LoVo (cell line): ENCODE measurements at regions not wholly inside any gene's neighbourhood (a gene's known extent, or its start where the extent isn't known, plus 50 kb on each side); places are given as distances from the start of the nearest gene placed in this dataset.

Source experiments
- DNase-seq: peaks from one replicate; pipeline ENCODE4 v3.0.0-alpha.2; 2016; ENCODE audit warnings: low spot score

DNA sequence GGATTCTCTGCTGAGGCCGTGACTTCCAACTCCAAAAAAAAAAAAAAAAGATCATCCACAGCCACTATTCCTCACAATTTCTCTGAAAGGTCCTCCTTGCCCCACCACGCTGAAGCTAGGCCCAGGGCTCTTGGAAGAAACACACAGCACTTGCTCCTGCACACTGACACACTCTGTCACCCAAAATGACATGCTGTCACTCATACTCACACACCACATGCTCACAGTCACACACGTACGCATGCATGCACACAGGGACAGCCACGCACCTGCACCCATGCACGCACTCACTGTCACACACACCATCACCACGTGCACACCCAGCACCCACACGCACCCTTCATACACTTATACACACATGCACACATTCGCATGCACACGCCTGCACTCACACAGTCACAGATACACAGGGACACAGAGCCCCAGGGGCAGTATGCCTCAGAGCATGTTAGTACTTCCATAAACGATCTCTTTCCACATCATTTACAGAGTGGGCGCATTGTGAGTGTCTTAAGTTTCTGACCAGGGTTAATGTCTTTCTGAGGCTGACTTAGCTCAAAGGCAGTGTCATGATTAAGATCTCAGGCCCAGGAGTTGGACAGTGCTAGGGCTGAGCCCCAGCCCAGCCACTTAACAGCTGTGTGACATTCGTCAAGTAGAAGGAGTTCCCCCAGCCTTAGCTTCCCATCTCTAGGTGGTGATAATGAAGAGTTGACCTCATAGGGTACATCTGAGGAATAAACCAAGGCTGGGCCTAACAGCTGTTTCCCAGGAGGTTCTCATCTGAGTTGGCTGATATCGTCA, 93.4 kb downstream of the GLI2 start:
- DNase-seq = no peak

DNA sequence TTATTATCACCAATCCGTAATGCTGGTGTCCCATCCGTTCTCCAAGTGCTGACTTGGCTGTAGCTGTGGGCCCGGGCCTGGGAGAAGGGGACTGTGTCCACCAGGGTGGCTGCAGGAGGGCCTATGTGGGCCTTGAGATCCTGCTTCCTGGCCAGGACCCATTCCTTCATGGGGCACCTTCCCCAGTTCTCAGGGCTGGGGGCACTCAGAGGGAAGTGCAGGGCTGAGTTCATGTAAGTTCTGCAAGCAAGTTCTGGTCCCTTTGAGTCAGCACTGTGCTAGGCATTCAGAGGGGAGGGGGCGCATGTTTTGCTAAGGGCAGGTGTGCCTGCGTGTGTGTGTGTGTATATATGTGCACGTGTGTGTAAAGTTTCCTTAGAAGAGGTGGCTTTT, 94.0 kb downstream of the GLI2 start:
- DNase-seq = no peak

DNA sequence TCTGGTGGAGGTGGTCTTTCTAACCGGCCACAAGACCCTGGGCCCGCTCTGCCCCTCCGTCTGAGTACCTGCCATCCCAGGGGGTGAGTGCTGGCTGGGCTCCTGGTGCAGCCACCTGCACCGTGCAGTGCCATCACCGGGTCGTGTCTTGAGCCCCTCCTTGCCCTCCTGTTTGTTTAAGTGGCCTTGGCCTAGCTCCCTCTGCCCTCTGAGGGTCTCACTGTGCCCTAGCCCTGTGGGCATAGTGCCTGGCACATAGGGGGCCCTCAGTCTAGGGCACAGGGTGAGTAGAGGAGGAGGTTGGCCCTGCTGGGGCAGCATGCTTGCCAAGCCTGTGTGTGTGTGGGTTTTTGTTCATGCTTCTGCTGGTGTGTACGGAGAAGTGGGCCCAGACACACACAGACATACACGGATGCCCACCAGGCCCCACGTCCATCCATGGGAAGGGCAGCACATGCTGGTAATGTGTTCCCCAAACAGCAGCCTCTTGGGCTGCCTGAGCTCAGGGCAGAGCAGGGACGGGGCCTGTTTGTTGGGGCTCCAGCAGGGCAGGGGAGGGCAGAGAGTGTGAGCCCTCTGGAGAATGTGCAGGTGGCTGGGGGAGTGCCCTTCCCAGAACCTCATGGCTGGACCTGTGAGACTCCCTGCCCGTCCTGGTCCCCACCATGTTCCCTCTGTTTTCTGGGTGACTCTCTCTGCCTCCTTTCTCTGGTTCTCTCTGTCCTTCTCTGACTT, 94.6 kb downstream of the GLI2 start:
- no peak for DNase-seq

DNA sequence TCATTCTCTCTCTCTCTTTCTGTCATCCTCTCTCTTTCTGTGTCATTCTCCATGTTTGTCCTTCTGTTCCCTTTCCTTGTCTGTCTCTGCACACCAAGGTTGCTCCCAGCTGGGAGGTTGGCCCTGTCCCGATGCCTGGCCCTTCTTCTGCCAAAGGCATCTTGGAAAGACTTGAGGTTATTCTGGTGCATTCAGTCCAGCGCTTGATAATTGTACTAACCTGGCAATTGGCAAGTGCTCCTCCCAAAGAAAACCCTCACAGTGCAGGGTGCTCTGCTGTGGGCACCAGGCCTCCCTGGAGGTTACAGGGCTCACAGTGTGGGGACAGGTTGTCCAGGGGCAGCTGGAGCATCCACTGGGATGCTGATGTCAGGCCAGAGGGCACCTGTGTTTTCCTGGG, 95.4 kb downstream of the GLI2 start:
- no peak for DNase-seq

DNA sequence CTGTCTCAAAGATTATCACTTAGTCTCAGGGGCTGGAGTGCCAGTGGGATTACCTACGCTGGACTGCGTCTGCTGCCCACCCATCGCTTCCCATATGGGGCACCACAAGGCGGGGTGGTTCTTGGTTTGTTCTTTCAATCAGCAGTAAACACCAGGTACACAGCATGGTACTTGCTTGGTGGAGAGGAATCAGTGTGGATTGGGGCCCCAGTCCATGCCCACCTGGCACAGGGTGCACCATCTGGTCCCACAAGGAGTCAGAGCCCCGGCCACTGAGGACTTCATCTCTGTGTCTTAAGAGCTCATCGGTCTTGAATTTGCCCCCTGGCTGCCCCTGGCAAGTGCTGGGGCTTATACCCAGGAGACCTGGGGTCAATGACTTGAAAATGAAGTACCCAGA, 96.2 kb downstream of the GLI2 start:
- DNase-seq = no peak

DNA sequence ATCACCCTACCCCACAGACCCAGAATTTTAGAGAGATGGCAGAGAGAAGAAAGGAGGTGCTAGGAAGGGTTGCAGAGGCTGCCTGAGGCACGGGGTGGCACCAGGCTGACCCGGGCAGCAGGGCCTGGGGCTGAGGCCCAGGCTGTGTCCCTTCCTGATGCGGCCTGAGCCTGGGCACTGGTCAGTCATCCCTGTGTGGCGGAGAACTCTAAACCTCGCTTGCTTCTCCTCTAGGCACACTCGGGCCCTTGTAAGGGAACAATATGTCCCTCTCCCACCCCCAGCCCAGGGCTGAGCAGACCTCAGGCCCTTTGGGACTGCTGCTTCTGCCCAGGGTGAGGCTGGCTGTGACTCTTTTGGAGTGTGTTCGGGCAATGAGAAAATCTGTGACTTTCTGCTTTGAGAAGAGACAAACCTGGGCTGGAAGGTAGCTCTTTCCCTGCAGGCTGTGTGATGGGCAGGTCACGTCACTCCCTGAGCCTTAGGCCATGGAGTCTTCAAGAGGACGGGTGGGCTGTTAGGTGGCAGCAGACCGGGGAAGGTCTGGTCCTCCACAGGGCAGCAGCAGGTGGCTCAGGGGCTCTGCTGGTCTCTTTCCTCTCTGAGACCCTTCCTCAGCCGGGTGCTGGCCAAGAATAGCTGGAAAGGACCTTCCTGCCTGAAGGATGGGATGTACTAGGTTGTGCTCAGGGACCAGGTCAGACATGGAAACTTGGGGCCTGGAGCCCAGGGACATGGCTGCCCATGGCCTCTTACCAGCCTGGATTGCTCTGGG, 96.8 kb downstream of the GLI2 start:
- DNase-seq = no peak

DNA sequence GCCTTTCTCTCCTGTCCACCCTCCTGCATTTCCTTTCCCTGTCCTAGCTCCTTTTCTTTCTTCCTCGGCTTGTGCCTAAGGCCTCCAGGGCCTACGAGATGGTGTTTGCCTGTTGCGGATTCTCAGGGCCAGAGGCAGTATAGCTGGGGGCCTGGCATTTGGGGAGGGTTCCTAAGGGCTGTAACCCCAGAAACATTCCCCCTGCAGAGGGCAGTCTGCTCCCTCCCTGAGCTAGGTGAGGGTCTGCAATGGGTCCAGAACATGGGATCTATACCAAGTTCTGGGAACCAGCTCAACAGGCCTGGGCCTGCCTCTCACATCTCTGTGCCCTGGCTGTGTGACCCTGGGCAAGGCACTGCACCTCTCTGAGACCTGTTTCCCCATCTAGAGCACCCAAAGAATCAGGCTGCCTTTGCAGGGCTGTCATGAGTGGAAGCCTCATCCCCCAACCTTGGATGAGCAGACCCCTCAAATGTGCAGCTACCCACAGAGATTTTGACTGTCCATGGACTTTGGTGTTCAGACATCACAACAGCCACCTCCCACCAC, 97.5 kb downstream of the GLI2 start:
- DNase-seq = no peak

DNA sequence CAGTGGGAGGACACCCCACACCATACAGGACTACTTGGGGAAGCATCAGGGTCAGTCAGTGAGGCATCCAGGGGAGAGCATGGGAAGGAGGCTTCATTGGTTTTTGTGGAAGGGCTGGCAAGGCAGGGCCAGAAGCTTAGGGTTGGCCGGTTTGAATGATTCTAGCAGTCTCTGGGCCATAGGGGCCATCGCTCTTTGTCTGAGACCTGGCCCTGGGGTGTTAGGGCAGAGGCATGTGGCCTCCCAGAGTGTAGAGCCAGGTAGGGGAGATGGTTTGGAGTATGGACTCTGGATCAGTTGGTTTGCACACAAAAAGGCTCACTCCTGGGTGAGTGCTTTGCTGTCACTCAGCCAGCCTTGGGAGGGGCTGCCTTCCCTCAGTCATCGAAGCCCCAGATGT, 98.5 kb downstream of the GLI2 start:
- no peak for DNase-seq

DNA sequence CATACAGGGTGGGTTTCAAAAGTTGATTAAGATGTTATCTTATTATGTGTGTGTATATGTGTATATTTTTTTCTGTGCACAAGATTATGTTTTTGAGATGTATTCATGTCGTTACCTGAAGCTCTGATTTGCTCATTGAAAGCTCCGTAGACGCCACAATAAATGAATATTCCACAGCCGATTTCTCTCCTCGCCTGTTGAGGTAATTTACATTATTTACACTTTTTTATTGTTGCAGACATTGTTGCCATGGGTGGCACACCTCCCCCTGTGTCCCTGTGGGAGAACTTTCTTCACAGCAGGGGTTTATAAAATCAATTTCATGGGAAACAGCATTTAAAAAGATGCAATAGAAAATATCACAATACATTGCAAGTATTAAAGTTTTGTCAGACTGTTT, 100.6 kb downstream of the GLI2 start:
- no peak for DNase-seq

DNA sequence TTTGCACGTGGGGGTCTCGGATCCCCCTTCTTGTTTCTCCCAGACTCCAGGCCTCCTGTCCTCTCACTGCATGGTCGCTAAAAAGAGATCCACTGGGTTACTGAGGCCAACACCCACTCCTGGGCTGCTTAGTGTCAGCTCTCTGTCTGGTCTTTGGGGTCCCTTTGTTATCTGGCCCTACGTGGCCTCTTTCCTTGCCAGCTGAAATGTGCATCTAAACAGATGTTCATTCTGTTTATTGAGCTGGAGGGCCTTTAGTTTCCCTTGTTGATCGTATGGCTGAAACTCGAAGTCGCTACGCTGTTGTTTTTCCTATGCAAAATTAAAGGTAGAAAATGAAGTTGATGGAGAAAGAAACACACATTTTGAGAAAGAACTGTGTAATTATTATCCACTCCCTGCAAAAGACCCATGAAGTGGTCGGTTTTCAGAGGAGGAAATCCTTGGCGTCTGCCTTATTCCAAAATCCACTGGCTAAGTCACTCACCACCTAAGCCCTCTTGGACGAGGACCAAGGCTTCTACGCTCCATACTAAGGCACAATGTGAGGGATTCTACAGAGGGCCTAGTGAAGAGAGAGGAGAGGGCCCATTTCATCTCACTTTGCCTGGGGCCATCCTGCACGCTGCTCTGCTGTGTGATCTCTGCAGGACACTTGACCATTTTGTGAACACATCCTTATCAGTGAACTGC, 105.3 kb downstream of the GLI2 start:
- no peak for DNase-seq

DNA sequence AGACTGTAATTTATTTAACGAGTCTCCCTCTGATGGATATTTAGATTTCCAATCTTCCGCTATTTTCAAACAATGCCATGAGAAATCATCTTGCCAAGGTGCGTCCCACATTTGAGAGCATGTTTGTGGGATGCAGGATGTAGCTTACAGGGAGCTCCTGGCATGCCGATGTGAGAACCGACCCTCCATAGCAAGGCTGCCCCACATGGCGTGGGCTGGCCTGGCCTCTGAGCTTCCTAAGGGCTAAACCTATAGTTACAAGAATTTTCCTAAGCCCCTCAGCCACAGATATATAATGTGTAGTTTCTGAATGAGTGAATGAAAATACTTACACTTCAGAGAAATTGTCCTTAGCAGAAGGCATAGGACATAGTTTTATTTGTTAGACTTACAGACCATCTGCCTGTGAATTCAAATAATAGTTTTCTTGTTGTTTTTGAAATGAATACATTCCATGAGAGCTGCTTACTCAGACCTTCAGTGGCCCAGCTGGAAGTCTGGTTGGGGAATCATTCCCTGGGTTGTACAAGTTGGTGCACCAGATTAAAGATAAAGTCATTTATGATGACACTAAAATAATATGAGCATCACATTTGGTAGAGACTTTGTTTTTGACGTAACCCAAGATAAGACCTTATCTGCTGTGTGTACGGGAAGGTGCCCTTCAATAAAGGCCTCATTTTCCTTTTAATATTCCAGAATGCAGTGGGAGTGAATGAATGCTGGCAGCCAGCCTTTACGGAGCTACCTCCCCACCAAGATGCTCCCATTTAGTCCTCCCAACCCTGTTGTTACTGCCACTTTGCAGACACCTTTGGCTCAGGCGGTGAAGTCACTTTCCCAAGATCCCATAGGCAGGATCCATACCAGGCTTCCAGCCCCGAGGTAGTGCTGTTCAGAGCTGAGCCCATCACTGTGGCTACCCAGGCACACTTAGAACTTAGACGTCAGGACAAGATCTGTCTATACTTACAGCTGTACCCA, 107.1 kb downstream of the GLI2 start:
- no peak for DNase-seq

DNA sequence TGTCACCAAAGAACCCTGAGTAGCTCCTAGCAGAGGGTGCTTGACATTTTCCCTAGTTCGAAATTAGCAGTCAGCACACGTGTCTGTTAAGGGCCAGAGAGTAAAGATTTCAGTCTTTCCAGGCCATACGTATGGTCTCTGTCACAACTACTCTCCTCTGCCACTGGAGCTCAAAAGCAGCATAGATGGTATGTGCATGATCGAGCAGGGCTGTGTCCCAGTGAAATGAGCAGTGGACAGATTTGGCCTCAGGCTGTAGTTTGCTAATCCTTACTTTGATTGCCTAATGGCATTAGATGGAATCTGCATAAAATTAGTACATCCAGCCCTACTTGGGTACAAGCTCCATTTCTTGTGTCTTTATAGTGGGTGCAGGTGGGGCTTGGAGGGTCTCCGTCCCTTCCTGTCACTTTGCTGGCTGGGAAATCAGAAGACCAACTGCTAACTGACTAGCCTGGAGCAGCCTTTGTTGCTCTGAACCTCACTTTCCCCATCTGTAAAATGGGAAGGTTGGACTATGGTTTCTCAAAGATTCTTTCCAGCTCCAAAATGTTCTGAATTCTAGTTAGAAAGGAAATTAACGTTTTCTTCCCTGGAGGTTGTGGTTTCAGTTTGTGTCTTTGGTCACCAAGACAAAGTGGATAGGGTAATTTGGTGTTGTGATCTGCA, 108.5 kb downstream of the GLI2 start:
- DNase-seq = no peak

DNA sequence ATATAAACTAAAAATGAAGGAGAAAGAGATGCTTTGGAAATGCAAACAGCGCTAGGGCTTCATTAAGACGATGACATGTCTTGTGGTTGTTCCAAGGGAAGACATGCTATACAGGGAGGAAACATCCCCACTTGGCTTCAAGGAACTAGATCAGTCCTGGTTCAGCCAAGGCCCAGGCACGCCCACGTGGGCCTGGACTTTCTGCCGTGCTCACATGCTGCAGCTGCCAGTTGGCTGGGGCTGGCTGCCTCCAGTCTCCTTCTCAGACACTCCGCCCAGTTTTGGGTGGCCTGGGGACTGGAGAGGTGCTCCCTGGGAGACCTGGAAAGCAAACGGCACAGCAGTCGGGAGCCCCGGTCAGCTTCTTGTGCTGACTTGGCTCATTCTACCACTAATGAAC, 109.6 kb downstream of the GLI2 start:
- no peak for DNase-seq

DNA sequence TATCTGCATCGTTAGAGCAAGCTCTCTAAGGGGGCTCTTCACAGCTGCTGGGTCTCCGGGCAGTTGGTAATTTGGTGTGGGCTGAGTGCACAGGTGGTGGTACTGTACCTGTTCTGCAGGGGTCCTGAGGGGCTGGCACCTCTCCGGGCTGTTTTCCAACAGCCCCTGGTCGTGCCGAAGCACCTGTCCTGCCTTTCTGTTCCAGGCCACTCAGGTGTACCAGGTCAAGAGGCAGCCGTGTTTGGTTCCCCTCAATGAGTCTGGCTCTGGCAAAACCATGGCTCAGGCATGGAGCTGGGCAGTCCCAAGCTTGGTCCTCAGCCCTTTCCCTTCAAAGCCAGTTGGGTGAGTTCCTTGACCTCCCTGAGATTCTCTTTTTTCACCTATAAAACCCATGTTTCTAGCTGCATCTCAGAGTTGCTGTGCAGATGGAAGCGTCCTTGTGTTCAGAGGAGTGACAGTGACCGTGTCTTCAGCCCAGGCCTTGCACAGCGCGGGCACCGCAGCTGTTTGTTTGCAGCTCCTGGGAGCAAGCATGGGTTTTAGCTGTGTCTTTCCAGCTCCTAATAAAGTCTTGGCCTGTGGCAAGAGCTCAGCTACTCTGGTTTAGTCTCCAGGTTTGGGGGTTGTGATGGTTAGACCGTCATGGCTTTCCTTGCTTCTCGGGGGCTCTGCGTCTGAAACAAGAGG, 110.9 kb downstream of the GLI2 start:
- no peak for DNase-seq

DNA sequence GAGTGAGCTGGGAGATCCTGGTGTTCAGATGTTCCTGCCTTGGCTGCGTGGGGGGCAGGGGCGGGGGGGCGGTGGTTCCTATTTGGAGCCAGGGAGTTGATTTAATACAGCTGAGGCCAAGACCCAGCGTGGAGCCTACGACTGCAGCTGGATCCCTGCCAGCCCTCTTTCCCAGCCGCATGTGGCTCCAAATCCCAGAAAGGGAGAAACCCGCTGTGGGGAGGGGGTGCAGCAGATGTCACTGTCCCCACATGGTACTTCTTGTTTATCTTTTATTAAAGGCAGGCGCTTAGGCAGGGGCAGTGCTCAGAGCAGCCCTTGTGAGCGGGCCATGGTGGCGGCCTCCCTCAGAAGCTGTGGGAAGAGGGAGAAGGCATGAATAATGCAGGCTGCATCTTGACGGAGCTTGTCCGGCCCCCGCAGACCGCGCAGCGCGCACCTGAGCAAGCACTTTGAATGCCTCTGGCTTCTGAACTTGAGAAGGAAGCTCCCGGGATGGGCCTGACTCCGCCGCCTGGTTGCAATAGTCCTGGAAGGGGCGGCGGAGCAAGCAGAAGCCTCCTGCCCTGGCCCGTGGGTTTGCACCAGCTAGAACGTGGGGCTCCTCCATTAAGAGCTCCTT, 112.1 kb downstream of the GLI2 start:
- no peak for DNase-seq

DNA sequence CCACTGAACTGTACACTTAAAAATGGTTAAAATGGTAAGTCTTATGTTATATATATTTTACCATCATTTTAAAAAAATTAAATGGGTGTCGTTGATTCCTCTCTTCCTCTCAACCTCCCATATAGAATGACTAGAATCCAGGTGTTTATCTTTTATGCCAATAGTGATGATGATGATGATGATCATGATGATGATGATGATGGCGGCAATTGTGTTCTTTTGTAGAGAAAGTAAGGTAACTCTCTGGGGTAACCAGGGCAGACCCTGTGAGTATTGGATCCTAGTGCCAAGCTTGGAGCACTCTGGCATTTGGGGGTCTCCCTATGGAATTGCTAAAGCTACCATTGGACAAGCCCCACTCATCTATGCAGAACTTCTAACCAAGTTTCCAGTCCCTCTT, 113.6 kb downstream of the GLI2 start:
- no peak for DNase-seq

DNA sequence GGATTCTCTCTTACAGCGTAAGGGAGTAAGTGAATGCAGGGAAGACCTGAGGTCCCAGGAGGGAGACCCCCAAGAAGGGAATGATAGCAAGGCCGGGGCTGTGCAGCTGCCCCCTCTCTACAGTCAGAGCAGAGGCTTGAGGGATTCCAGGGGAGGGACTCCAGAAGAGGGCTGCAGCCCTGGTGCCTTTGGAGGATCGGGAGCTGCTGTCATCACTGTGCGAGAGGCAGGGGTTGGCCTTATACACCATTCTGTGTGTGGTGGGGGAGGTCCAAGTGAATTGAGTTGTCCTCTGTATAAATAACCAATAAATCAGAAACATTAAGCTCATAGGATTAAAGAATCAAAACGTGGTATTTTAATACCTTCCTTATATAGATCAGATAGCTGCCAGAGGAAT, 114.9 kb downstream of the GLI2 start:
- DNase-seq = no peak

DNA sequence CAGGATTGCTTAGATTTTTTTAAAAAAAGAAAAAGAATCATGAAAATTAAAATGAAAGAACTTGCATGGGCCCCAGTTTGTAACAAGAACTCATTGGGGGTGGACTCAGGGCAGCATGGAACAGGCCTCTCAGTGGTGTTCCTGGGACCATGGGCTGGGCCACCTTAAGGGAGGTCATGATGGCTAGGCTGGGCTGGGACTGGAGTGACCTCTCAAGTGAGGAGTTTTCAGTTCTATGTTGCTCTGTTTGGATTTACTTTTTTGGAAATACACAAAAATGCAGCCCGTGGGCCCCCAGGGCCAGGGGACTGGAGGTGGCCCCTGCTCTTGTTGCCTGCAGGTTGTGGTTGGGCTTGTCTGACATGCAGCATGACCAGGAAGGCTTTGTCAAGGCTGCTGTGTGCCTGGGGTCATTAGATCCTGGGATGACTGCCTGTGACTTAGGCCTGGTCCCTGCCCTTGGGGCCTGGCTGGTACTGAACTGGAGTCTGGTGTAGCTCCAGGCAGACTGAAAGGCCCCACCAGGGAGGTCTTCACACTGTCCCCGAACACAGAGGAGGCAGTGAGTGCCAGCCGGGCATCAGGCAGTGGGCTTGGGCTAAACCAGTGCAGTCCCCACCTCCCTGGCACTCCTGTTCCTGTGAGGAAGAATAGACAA, 115.6 kb downstream of the GLI2 start:
- no peak for DNase-seq
